ENCODE measurements at regions not wholly inside any gene's neighbourhood (a gene's known extent, or its start where the extent isn't known, plus 50 kb on each side); places are given as distances from the start of the nearest gene placed in this dataset.

DNA sequence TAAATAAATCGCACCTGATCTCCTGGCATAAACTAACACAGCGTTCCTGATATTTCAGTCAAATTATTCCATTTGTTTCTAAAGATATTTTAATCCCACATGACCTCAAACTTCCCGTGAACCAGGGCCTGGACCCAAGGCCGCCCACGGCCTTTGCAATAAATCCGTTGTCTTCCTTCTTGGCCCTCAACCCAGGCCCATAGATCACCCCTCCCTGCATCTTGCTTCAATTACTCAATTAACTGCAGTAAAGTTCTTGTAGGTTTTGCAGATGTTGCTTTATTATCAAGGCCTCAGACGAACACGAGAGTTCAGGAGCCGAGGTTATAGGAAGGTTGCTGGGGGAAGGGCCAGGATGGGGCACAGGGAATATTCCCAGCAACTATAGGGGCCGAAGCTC is 249.4 kb downstream of the RAB11FIP2 start:
- Histone ChIP-seq H2AFZ (no peak overlapping the region), H3K4me2 (no peak overlapping the region), H3K4me3 (no peak overlapping the region), H3F3A (replicated peaks; ENCODE audit: low read depth) (no peaks in the 10 kb centered on the region), H3K9me2 (ENCODE audit: insufficient read depth) (no peaks in the 10 kb centered on the region), H3K27ac (ENCODE audit: low read depth) (no peak overlapping the region), H3K36me3 (ENCODE audit: insufficient read depth) (no peaks in the 10 kb centered on the region), H4K20me1 (replicated peaks; ENCODE audit: insufficient read depth) (no peaks in the 10 kb centered on the region), H3K4me1 (ENCODE audit: insufficient read depth) (no peaks in the 10 kb centered on the region), H3K27me3 (ENCODE audit: insufficient read depth) (no peaks in the 10 kb centered on the region), H3K79me2 (replicated peaks; ENCODE audit: insufficient read depth) (no peaks in the 10 kb centered on the region)
- no peak for ATAC-seq
- Mint-ChIP-seq H3K27ac (no peak overlapping the region), H3K9me3 (no peaks in the 10 kb centered on the region), H3K36me3 (ENCODE audit: low read depth) (no peaks in the 10 kb centered on the region), H3K4me3 (no peak overlapping the region), H3K27me3 (ENCODE audit: insufficient read depth, low read depth, poor library complexity) (peaks cover 4% of the 10 kb centered on the region), H3K4me1 (no peaks in the 10 kb centered on the region)
- TF ChIP-seq ZNF462 (CRISPR knock-in tag; IDR thresholded peaks at IDR 0.05) (no peak), POLR2AphosphoS5 (IDR thresholded peaks at IDR 0.05; ENCODE audit: low read depth) (no peak), NANOG (IDR thresholded peaks at IDR 0.05; ENCODE audit: borderline replicate concordance) (no peak), ZNF331 (CRISPR knock-in tag; IDR thresholded peaks at IDR 0.05; ENCODE audit: low read depth) (no peak), CREB1 (CRISPR knock-in tag; IDR thresholded peaks at IDR 0.05; ENCODE audit: low read depth) (no peak), JUNB (IDR thresholded peaks at IDR 0.05; ENCODE audit: unreplicated experiment) (no peak), EZH2phosphoT487 (IDR thresholded peaks at IDR 0.05; ENCODE audit: unreplicated experiment) (no peak), ZNF114 (CRISPR knock-in tag; IDR thresholded peaks at IDR 0.05) (no peak), EZH2 (IDR thresholded peaks at IDR 0.05; ENCODE audit: low read depth, unreplicated experiment) (no peak), REST (IDR thresholded peaks at IDR 0.05; ENCODE audit: unreplicated experiment) (no peak), STAT1 (IDR thresholded peaks at IDR 0.05; ENCODE audit: unreplicated experiment) (no peak)
- TF ChIP-seq, protein P1, sequence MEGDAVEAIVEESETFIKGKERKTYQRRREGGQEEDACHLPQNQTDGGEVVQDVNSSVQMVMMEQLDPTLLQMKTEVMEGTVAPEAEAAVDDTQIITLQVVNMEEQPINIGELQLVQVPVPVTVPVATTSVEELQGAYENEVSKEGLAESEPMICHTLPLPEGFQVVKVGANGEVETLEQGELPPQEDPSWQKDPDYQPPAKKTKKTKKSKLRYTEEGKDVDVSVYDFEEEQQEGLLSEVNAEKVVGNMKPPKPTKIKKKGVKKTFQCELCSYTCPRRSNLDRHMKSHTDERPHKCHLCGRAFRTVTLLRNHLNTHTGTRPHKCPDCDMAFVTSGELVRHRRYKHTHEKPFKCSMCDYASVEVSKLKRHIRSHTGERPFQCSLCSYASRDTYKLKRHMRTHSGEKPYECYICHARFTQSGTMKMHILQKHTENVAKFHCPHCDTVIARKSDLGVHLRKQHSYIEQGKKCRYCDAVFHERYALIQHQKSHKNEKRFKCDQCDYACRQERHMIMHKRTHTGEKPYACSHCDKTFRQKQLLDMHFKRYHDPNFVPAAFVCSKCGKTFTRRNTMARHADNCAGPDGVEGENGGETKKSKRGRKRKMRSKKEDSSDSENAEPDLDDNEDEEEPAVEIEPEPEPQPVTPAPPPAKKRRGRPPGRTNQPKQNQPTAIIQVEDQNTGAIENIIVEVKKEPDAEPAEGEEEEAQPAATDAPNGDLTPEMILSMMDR (conservative IDR thresholded peaks at IDR 0.05; ENCODE audit: low read depth in 2 of 2) = no peak
- TF ChIP-seq, protein P2, sequence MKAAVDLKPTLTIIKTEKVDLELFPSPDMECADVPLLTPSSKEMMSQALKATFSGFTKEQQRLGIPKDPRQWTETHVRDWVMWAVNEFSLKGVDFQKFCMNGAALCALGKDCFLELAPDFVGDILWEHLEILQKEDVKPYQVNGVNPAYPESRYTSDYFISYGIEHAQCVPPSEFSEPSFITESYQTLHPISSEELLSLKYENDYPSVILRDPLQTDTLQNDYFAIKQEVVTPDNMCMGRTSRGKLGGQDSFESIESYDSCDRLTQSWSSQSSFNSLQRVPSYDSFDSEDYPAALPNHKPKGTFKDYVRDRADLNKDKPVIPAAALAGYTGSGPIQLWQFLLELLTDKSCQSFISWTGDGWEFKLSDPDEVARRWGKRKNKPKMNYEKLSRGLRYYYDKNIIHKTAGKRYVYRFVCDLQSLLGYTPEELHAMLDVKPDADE (IDR thresholded peaks at IDR 0.05) = no peak
- no peak for DNase-seq (ENCODE audit: low spot score)

All from GM23338 (cell line).